SU-DHL-6 (cell line): ENCODE measurements at regions not wholly inside any gene's neighbourhood (a gene's known extent, or its start where the extent isn't known, plus 50 kb on each side); places are given as distances from the start of the nearest gene placed in this dataset.
"Not testable (repeated sequence)": the region's sequence is repeated elsewhere in the genome, so short reads cannot be mapped to it uniquely, and the experiment has no call there.

Experiments
- H2AFZ ChIP-seq: fragments of 200-600 bp; sonication (generic); 2 replicates; pipeline ENCODE4 v1.6.1; 2014; ENCODE audit warnings: low read depth, mild to moderate bottlenecking, moderate library complexity, mixed read lengths, antibody characterized with exemption, low read length; ENCODE audit not compliant: severe bottlenecking
- H3F3A ChIP-seq: fragments of 200-600 bp; shearing (Covaris generic); 2 replicates; pipeline ENCODE4 v1.6.0; 2016; ENCODE audit warnings: antibody characterized with exemption, mild to moderate bottlenecking; ENCODE audit not compliant: insufficient read depth
- H3K27ac ChIP-seq: fragments of 200-600 bp; sonication (generic); 2 replicates; pipeline ENCODE4 v1.5.1; 2016; ENCODE audit warnings: low read depth, mild to moderate bottlenecking, low read length, moderate library complexity, mixed read lengths
- H3K27me3 ChIP-seq: fragments of 200-600 bp; sonication (generic), shearing (Covaris generic); 2 replicates; pipeline ENCODE4 v1.6.0; 2014; ENCODE audit warnings: mild to moderate bottlenecking, low read length
- H3K36me3 ChIP-seq: fragments of 200-600 bp; sonication (generic); 2 replicates; pipeline ENCODE4 v1.6.1; 2014; ENCODE audit warnings: mild to moderate bottlenecking, low read length, mixed read lengths
- H3K4me2 ChIP-seq: fragments of 300-600, 200-600 bp; shearing (Covaris generic), sonication (generic); 2 replicates; pipeline ENCODE4 v1.6.0; 2014; ENCODE audit warnings: low read length, low read depth, mild to moderate bottlenecking; ENCODE audit not compliant: poor library complexity, severe bottlenecking
- H3K4me3 ChIP-seq: fragments of 200-600 bp; sonication (generic); 2 replicates; pipeline ENCODE4 v1.5.1; 2014; ENCODE audit warnings: antibody characterized with exemption, low read length, mild to moderate bottlenecking, mixed read lengths; ENCODE audit not compliant: insufficient read depth, poor library complexity, severe bottlenecking
- H3K79me2 ChIP-seq: fragments of 200-600 bp; sonication (generic); 2 replicates; pipeline ENCODE4 v1.6.1; 2014; ENCODE audit warnings: mild to moderate bottlenecking, low read length, moderate library complexity; ENCODE audit not compliant: insufficient read depth
- H3K9ac ChIP-seq: fragments of 200-600 bp; sonication (generic); 2 replicates; pipeline ENCODE4 v1.7.0; 2014; ENCODE audit warnings: mild to moderate bottlenecking, low read length
- H3K9me2 ChIP-seq: fragments of 200-600 bp; sonication (generic); replicated peaks from 2 replicates; pipeline ENCODE4 v1.6.1; 2014; ENCODE audit warnings: low read length; ENCODE audit not compliant: insufficient read depth
- H3K9me3 ChIP-seq: fragments of 200-600 bp; sonication (generic); 2 replicates; pipeline ENCODE4 v1.6.1; 2014; ENCODE audit warnings: low read length, mixed read lengths; ENCODE audit not compliant: insufficient read depth
- H4K20me1 ChIP-seq: fragments of 200-600 bp; sonication (generic); 2 replicates; pipeline ENCODE4 v1.6.1; 2014; ENCODE audit warnings: low read depth, mild to moderate bottlenecking, antibody characterized with exemption, low read length, moderate library complexity, mixed read lengths
- CTCF ChIP-seq: fragments of 200-600 bp; sonication (generic); IDR thresholded peaks from one replicate; pipeline ENCODE4 v1.5.1; 2017; ENCODE audit warnings: antibody characterized with exemption, mild to moderate bottlenecking, low read length, moderate library complexity; ENCODE audit not compliant: insufficient read depth, poor library complexity, severe bottlenecking
- EZH2phosphoT487 ChIP-seq: fragments of 200-600 bp; sonication (generic), shearing (Covaris generic); conservative IDR thresholded peaks from 2 replicates; pipeline ENCODE4 v1.6.1; 2018; ENCODE audit warnings: mild to moderate bottlenecking, antibody characterized with exemption, low read length, moderate library complexity, mixed read lengths

- no peaks in the 10 kb centered on the region for H3K9me2 ChIP-seq
- H3K27me3 ChIP-seq: no peaks in the 10 kb centered on the region
- no peak overlapping the region for H2AFZ ChIP-seq
- TF ChIP-seq CTCF: no peak
- TF ChIP-seq EZH2phosphoT487: no peak
- H3K4me2 ChIP-seq: no peak overlapping the region
- no peak overlapping the region for H3K9ac ChIP-seq
- H4K20me1 ChIP-seq: no peaks in the 10 kb centered on the region
- H3K4me3 ChIP-seq: no peak overlapping the region
- no peaks in the 10 kb centered on the region for H3K79me2 ChIP-seq
- H3K27ac ChIP-seq: no peak overlapping the region
- H3K36me3 ChIP-seq: no peaks in the 10 kb centered on the region
- no peaks in the 10 kb centered on the region for H3F3A ChIP-seq
- no peaks in the 10 kb centered on the region for H3K9me3 ChIP-seq
Observed at GRCh38 chr18:34399892-34400291, 175.2 kb upstream of the NOL4 start.

- H3K79me2 ChIP-seq: no peaks in the 10 kb centered on the region
- no peaks in the 10 kb centered on the region for H3K36me3 ChIP-seq
- TF ChIP-seq EZH2phosphoT487: no peak
- no peak for TF ChIP-seq CTCF
- no peak overlapping the region for H3K4me3 ChIP-seq
- H3F3A ChIP-seq: no peaks in the 10 kb centered on the region
- no peak overlapping the region for H3K27ac ChIP-seq
- H3K9ac ChIP-seq: no peak overlapping the region
- H4K20me1 ChIP-seq: no peaks in the 10 kb centered on the region
- no peaks in the 10 kb centered on the region for H3K27me3 ChIP-seq
- no peaks in the 10 kb centered on the region for H3K9me2 ChIP-seq
- no peaks in the 10 kb centered on the region for H3K9me3 ChIP-seq
- no peak overlapping the region for H2AFZ ChIP-seq
- H3K4me2 ChIP-seq: no peak overlapping the region
Observed at GRCh38 chr18:34400834-34401233, 176.1 kb upstream of the NOL4 start.

- Histone ChIP-seq H3K9me3 (no peaks in the 10 kb centered on the region), H3K27ac (no peak overlapping the region), H3K4me3 (no peak overlapping the region), H3K9ac (no peak overlapping the region), H2AFZ (no peak overlapping the region), H4K20me1 (no peaks in the 10 kb centered on the region), H3F3A (no peaks in the 10 kb centered on the region), H3K4me2 (no peak overlapping the region), H3K79me2 (no peaks in the 10 kb centered on the region), H3K36me3 (no peaks in the 10 kb centered on the region), H3K9me2 (no peaks in the 10 kb centered on the region), H3K27me3 (no peaks in the 10 kb centered on the region)
- TF ChIP-seq EZH2phosphoT487 (no peak), CTCF (no peak)
Observed at GRCh38 chr18:34401775-34402174, 177.1 kb upstream of the NOL4 start.

- not testable (repeated sequence) for H3K9me2 ChIP-seq, H4K20me1 ChIP-seq, H3F3A ChIP-seq, H3K9ac ChIP-seq, H3K4me2 ChIP-seq, H3K27ac ChIP-seq, H3K9me3 ChIP-seq, H3K36me3 ChIP-seq, H3K27me3 ChIP-seq, H3K4me3 ChIP-seq, H2AFZ ChIP-seq, H3K79me2 ChIP-seq
Observed at GRCh38 chr18:34407471-34407870, 182.8 kb upstream of the NOL4 start.
